ENCODE measurements at regions not wholly inside any gene's neighbourhood (a gene's known extent, or its start where the extent isn't known, plus 50 kb on each side); places are given as distances from the start of the nearest gene placed in this dataset.
"Not testable (repeated sequence)": the region's sequence is repeated elsewhere in the genome, so short reads cannot be mapped to it uniquely, and the experiment has no call there.

GRCh38 chr20:23294671-23295070, 55.9 kb upstream of the NXT1 start:
- H3K27me3 Mint-ChIP-seq (ENCODE audit: unreplicated experiment) = peaks cover 8% of the 10 kb centered on the region
- no peak overlapping the region for H3K4me3 Mint-ChIP-seq (ENCODE audit: unreplicated experiment)
- no peaks in the 10 kb centered on the region for H3K36me3 Mint-ChIP-seq (ENCODE audit: unreplicated experiment)
- peaks cover 8% of the 10 kb centered on the region for H3K9me3 Mint-ChIP-seq (ENCODE audit: unreplicated experiment)
- no peaks in the 10 kb centered on the region for H3K4me1 Mint-ChIP-seq (ENCODE audit: low read depth, unreplicated experiment)
- TF ChIP-seq CTCF (IDR thresholded peaks at IDR 0.05; ENCODE audit: partially characterized antibody, unreplicated experiment) = no peak
- H3K27ac Mint-ChIP-seq (ENCODE audit: unreplicated experiment) = no peak overlapping the region
- no peak for DNase-seq

GRCh38 chr20:23294166-23294565, 56.4 kb upstream of the NXT1 start:
- TF ChIP-seq CTCF (IDR thresholded peaks at IDR 0.05; ENCODE audit: partially characterized antibody, unreplicated experiment) = no peak
- H3K27ac Mint-ChIP-seq (ENCODE audit: unreplicated experiment) = no peak overlapping the region
- no peaks in the 10 kb centered on the region for H3K4me1 Mint-ChIP-seq (ENCODE audit: low read depth, unreplicated experiment)
- H3K4me3 Mint-ChIP-seq (ENCODE audit: unreplicated experiment) = no peak overlapping the region
- H3K9me3 Mint-ChIP-seq (ENCODE audit: unreplicated experiment) = peaks cover 8% of the 10 kb centered on the region
- peaks cover 8% of the 10 kb centered on the region for H3K27me3 Mint-ChIP-seq (ENCODE audit: unreplicated experiment)
- no peaks in the 10 kb centered on the region for H3K36me3 Mint-ChIP-seq (ENCODE audit: unreplicated experiment)
- DNase-seq = no peak

GRCh38 chr20:23293689-23294088, 56.9 kb upstream of the NXT1 start:
- DNase-seq = no peak
- H3K27ac Mint-ChIP-seq (ENCODE audit: unreplicated experiment) = no peak overlapping the region
- H3K4me1 Mint-ChIP-seq (ENCODE audit: low read depth, unreplicated experiment) = no peaks in the 10 kb centered on the region
- no peak for TF ChIP-seq CTCF (IDR thresholded peaks at IDR 0.05; ENCODE audit: partially characterized antibody, unreplicated experiment)
- H3K4me3 Mint-ChIP-seq (ENCODE audit: unreplicated experiment) = no peak overlapping the region
- peaks cover 8% of the 10 kb centered on the region for H3K9me3 Mint-ChIP-seq (ENCODE audit: unreplicated experiment)
- no peaks in the 10 kb centered on the region for H3K36me3 Mint-ChIP-seq (ENCODE audit: unreplicated experiment)
- H3K27me3 Mint-ChIP-seq (ENCODE audit: unreplicated experiment) = peaks cover 8% of the 10 kb centered on the region

GRCh38 chr20:23292311-23292710, 58.3 kb upstream of the NXT1 start:
- H3K27me3 Mint-ChIP-seq (ENCODE audit: unreplicated experiment); H3K36me3 Mint-ChIP-seq (ENCODE audit: unreplicated experiment); H3K27ac Mint-ChIP-seq (ENCODE audit: unreplicated experiment); DNase-seq; H3K4me3 Mint-ChIP-seq (ENCODE audit: unreplicated experiment); H3K4me1 Mint-ChIP-seq (ENCODE audit: low read depth, unreplicated experiment); H3K9me3 Mint-ChIP-seq (ENCODE audit: unreplicated experiment): not testable (repeated sequence)

- H3K4me1 Mint-ChIP-seq (ENCODE audit: low read depth, unreplicated experiment) = no peaks in the 10 kb centered on the region
- H3K9me3 Mint-ChIP-seq (ENCODE audit: unreplicated experiment) = peaks cover 7% of the 10 kb centered on the region
- no peak for TF ChIP-seq CTCF (IDR thresholded peaks at IDR 0.05; ENCODE audit: partially characterized antibody, unreplicated experiment)
- no peak for DNase-seq
- no peak overlapping the region for H3K4me3 Mint-ChIP-seq (ENCODE audit: unreplicated experiment)
- no peak overlapping the region for H3K27ac Mint-ChIP-seq (ENCODE audit: unreplicated experiment)
- peaks cover 8% of the 10 kb centered on the region for H3K27me3 Mint-ChIP-seq (ENCODE audit: unreplicated experiment)
- no peaks in the 10 kb centered on the region for H3K36me3 Mint-ChIP-seq (ENCODE audit: unreplicated experiment)
These were observed 58.9 kb upstream of the NXT1 start for GRCh38 chr20:23291575-23292240.

Data from glutamatergic neuron (in vitro differentiated cells).